ENCODE measurements at regions not wholly inside any gene's neighbourhood (a gene's known extent, or its start where the extent isn't known, plus 50 kb on each side); places are given as distances from the start of the nearest gene placed in this dataset.
"Not testable (repeated sequence)": the region's sequence is repeated elsewhere in the genome, so short reads cannot be mapped to it uniquely, and the experiment has no call there.

- H3K27me3 ChIP-seq, result no peaks in the 10 kb centered on the region
These were observed 174.7 kb downstream of the MZT1 start for GRCh38 chr13:72552731-72553130.

GRCh38 chr13:72545895-72546294 is 181.5 kb downstream of the MZT1 start:
- H3K36me3 ChIP-seq; H3K9me3 ChIP-seq; H3K27me3 ChIP-seq; H3K27ac ChIP-seq; DNase-seq; intact Hi-C loops (cut with DNase I); H3K9ac ChIP-seq (ENCODE audit: low read depth in 2 of 2, low read length in 2 of 2); H3K4me1 ChIP-seq; H3K4me3 ChIP-seq: not testable (repeated sequence)

More at GRCh38 chr13:72552731-72553130, 174.7 kb downstream of the MZT1 start:
- Histone ChIP-seq H3K36me3 (no peaks in the 10 kb centered on the region), H3K4me3 (no peak overlapping the region), H3K9me3 (no peaks in the 10 kb centered on the region), H3K9ac (ENCODE audit: low read depth in 2 of 2, low read length in 2 of 2) (no peak overlapping the region), H3K4me1 (no peaks in the 10 kb centered on the region), H3K27ac (no peak overlapping the region)
- TF ChIP-seq CTCF (IDR thresholded peaks at IDR 0.05), result no peak
- DNase-seq, result no peak
- intact Hi-C loops (cut with DNase I), result no loop called here

DNA sequence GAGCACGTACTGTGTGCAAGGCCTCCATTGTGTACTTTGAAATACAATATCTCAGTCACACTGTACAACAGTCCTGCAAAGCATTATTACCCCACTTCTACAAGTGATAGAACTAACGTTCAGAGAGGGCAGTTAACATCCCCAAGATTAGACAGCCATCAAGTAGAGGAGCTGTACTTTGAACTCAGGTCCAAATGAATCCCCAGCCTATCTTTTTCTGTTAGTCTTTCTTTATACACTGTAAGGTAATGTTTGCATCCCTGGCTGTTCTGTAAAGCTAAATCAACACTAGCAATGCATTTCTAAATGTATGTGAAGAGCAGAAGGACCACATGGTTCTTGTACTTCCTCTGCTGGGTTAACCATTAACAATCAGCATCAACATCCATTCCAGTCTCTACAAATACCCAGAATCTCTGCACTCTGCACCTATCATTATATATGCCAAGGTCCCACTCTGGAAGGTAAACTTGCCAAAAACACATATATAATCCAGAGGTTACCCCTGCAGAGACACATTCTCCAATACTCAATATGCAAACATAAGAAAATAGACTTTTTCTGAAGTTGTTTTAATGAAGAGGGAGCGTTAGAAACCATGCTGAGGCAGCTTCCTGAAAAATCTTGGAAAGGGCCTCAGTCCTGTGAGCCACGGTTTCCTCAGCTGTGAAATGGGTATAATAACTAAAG is 182.3 kb downstream of the MZT1 start:
- H3K27ac ChIP-seq, result no peak overlapping the region
- H3K4me3 ChIP-seq, result no peak overlapping the region
- peaks cover 3% of the 10 kb centered on the region for H3K4me1 ChIP-seq
- H3K9ac ChIP-seq (ENCODE audit: low read depth in 2 of 2, low read length in 2 of 2), result no peak overlapping the region
- no peaks in the 10 kb centered on the region for H3K36me3 ChIP-seq
- no peaks in the 10 kb centered on the region for H3K27me3 ChIP-seq
- no peak for TF ChIP-seq CTCF (IDR thresholded peaks at IDR 0.05)
- no peak for DNase-seq
- no peaks in the 10 kb centered on the region for H3K9me3 ChIP-seq
- intact Hi-C loops (cut with DNase I), result no loop called here

GRCh38 chr13:72544042-72544441 is 183.4 kb downstream of the MZT1 start:
- intact Hi-C loops (cut with DNase I), result no loop called here
- DNase-seq, result no peak
- Histone ChIP-seq H3K9ac (ENCODE audit: low read depth in 2 of 2, low read length in 2 of 2) (no peak overlapping the region), H3K9me3 (no peaks in the 10 kb centered on the region), H3K36me3 (no peaks in the 10 kb centered on the region), H3K27me3 (no peaks in the 10 kb centered on the region), H3K4me1 (peaks cover 3% of the 10 kb centered on the region), H3K27ac (no peak overlapping the region), H3K4me3 (no peak overlapping the region)
- no peak for TF ChIP-seq CTCF (IDR thresholded peaks at IDR 0.05)

DNA sequence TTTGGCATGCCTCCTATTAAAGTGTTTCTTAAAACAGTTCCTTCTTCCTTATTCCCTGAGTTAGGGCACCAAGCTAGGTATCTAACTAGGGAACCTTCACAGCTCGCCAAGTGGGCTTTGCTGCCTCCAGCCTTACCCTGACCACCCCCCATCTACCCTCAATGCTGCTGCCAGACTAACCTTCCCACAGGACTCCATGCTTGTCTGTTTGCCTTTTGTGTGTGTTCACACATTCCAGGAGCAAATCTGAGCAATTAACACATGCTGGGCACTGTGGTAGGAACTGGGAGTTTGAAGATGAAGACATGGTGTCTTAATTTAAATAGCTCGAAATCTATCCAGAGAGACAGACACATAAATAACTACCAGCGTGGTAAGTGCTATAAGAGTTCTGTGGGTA is 185.2 kb downstream of the MZT1 start:
- DNase-seq, result no peak
- no peaks in the 10 kb centered on the region for H3K27me3 ChIP-seq
- H3K9me3 ChIP-seq, result no peaks in the 10 kb centered on the region
- H3K27ac ChIP-seq, result no peak overlapping the region
- TF ChIP-seq CTCF (IDR thresholded peaks at IDR 0.05), result no peak
- peaks cover 3% of the 10 kb centered on the region for H3K4me1 ChIP-seq
- H3K36me3 ChIP-seq, result no peaks in the 10 kb centered on the region
- intact Hi-C loops (cut with DNase I), result no loop called here
- H3K4me3 ChIP-seq, result no peak overlapping the region
- no peak overlapping the region for H3K9ac ChIP-seq (ENCODE audit: low read depth in 2 of 2, low read length in 2 of 2)

- H3K27me3 ChIP-seq, result no peaks in the 10 kb centered on the region
- H3K4me3 ChIP-seq, result no peak overlapping the region
- H3K4me1 ChIP-seq, result peaks cover 3% of the 10 kb centered on the region
- intact Hi-C loops (cut with DNase I), result no loop called here
- no peak for DNase-seq
- H3K9me3 ChIP-seq, result no peaks in the 10 kb centered on the region
- H3K27ac ChIP-seq, result no peak overlapping the region
- no peaks in the 10 kb centered on the region for H3K36me3 ChIP-seq
- no peak overlapping the region for H3K9ac ChIP-seq (ENCODE audit: low read depth in 2 of 2, low read length in 2 of 2)
- TF ChIP-seq CTCF (IDR thresholded peaks at IDR 0.05), result no peak
These were observed 185.8 kb downstream of the MZT1 start for GRCh38 chr13:72541674-72542073.

Data from colonic mucosa (tissue), 4 donors.